ENCODE measurements at regions not wholly inside any gene's neighbourhood (a gene's known extent, or its start where the extent isn't known, plus 50 kb on each side); places are given as distances from the start of the nearest gene placed in this dataset.
"Not testable (repeated sequence)": the region's sequence is repeated elsewhere in the genome, so short reads cannot be mapped to it uniquely, and the experiment has no call there.

DNA sequence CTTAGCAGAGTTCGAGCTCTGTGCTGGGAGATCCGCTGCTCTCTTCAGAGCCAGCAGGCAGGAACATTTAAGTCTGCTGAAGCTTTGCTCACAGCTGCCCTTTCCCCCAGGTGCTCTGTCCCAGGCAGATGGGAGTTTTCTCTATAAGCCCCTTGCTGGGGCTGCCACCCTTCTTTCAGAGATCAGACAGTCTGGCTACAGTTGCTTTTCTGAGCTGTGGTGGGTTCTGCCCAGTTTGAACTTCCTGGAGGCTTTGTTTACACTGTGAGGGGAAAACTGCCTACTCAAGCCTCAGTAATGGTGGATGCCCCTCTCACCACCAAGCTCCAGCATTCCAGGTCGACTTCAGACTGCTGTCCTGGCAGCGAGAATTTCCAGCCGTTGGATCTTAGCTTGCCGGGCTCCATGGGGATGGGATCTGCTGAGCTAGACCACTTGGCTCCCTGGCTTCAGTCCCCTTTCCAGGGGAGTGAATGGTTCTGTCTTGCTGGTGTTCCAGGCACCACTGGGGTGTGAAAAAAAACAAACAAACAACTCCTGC lies 222.7 kb downstream of the UTRN start:
- TF ChIP-seq TARDBP (IDR thresholded peaks at IDR 0.05); BHLHE40 (IDR thresholded peaks at IDR 0.05; ENCODE audit: borderline replicate concordance); ZNF384 (IDR thresholded peaks at IDR 0.05); SUZ12 (IDR thresholded peaks at IDR 0.05): not testable (repeated sequence)
